ENCODE measurements at regions not wholly inside any gene's neighbourhood (a gene's known extent, or its start where the extent isn't known, plus 50 kb on each side); places are given as distances from the start of the nearest gene placed in this dataset.

- TF ChIP-seq, protein P1, sequence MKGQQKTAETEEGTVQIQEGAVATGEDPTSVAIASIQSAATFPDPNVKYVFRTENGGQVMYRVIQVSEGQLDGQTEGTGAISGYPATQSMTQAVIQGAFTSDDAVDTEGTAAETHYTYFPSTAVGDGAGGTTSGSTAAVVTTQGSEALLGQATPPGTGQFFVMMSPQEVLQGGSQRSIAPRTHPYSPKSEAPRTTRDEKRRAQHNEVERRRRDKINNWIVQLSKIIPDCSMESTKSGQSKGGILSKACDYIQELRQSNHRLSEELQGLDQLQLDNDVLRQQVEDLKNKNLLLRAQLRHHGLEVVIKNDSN (IDR thresholded peaks at IDR 0.05): no peak
- no peak for TF ChIP-seq CREB1 (IDR thresholded peaks at IDR 0.05; ENCODE audit: low read depth)
- no peak for TF ChIP-seq TEAD4 (IDR thresholded peaks at IDR 0.05)
- TF ChIP-seq ZBTB7A (IDR thresholded peaks at IDR 0.05; ENCODE audit: low read depth): no peak
- no peak for TF ChIP-seq CEBPB (IDR thresholded peaks at IDR 0.05)
- TF ChIP-seq EP300 (IDR thresholded peaks at IDR 0.05; ENCODE audit: borderline replicate concordance): no peak
- no peak for TF ChIP-seq YY1 (IDR thresholded peaks at IDR 0.05; ENCODE audit: low read depth)
- TF ChIP-seq FOXM1 (IDR thresholded peaks at IDR 0.05; ENCODE audit: borderline replicate concordance, low read depth): no peak
- no peak for TF ChIP-seq RAD21 (IDR thresholded peaks at IDR 0.05; ENCODE audit: low read depth)
- TF ChIP-seq, protein P2, sequence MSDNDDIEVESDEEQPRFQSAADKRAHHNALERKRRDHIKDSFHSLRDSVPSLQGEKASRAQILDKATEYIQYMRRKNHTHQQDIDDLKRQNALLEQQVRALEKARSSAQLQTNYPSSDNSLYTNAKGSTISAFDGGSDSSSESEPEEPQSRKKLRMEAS (IDR thresholded peaks at IDR 0.05): no peak
- no peak for TF ChIP-seq REST (IDR thresholded peaks at IDR 0.05; ENCODE audit: low read depth)
- no peak for TF ChIP-seq EGR1 (IDR thresholded peaks at IDR 0.05)
- TF ChIP-seq NFIC (IDR thresholded peaks at IDR 0.05): no peak
- no peak for TF ChIP-seq TAF1 (IDR thresholded peaks at IDR 0.05; ENCODE audit: low read depth)
- TF ChIP-seq TCF12 (IDR thresholded peaks at IDR 0.05; ENCODE audit: low read depth): no peak
Observed at GRCh38 chr5:173443971-173444370, 115.8 kb upstream of the STC2 start.

GRCh38 chr5:173441053-173441628 is 112.9 kb upstream of the STC2 start:
- no peak for TF ChIP-seq TCF12 (IDR thresholded peaks at IDR 0.05; ENCODE audit: low read depth)
- TF ChIP-seq EGR1 (IDR thresholded peaks at IDR 0.05): no peak
- no peak for TF ChIP-seq TEAD4 (IDR thresholded peaks at IDR 0.05)
- no peak for TF ChIP-seq EP300 (IDR thresholded peaks at IDR 0.05; ENCODE audit: borderline replicate concordance)
- TF ChIP-seq, protein P1 (IDR thresholded peaks at IDR 0.05): no peak
- no peak for TF ChIP-seq YY1 (IDR thresholded peaks at IDR 0.05; ENCODE audit: low read depth)
- TF ChIP-seq ZBTB7A (IDR thresholded peaks at IDR 0.05; ENCODE audit: low read depth): no peak
- no peak for TF ChIP-seq RAD21 (IDR thresholded peaks at IDR 0.05; ENCODE audit: low read depth)
- TF ChIP-seq TAF1 (IDR thresholded peaks at IDR 0.05; ENCODE audit: low read depth): no peak
- TF ChIP-seq NFIC (IDR thresholded peaks at IDR 0.05): no peak
- no peak for TF ChIP-seq CREB1 (IDR thresholded peaks at IDR 0.05; ENCODE audit: low read depth)
- no peak for TF ChIP-seq FOXM1 (IDR thresholded peaks at IDR 0.05; ENCODE audit: borderline replicate concordance, low read depth)
- no peak for TF ChIP-seq CEBPB (IDR thresholded peaks at IDR 0.05)

DNA sequence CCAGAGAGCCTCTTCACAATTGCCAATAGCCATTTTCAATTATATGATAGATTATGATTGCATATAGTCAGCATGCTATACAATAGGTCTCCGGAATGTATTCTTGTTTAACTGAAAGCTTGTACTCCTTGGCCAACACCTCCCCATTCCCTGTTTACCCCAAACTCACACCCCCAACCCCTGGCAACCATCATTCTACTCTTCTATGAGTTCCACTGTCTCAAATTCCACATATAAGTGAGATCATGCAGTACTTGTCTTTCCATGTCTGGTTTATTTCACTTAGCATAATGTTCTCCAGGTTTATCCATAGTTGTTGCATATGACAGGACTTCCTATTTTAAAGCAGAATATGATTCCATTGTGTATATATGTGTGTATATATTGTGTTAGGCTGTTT is 110.7 kb upstream of the STC2 start:
- TF ChIP-seq NFIC (IDR thresholded peaks at IDR 0.05): no peak
- TF ChIP-seq EP300 (IDR thresholded peaks at IDR 0.05; ENCODE audit: borderline replicate concordance): no peak
- TF ChIP-seq, protein P1 (IDR thresholded peaks at IDR 0.05): no peak
- no peak for TF ChIP-seq EGR1 (IDR thresholded peaks at IDR 0.05)

GRCh38 chr5:173435447-173435846 is 107.2 kb upstream of the STC2 start:
- TF ChIP-seq, protein P2 (IDR thresholded peaks at IDR 0.05): no peak
- TF ChIP-seq CREB1 (IDR thresholded peaks at IDR 0.05; ENCODE audit: low read depth) (no peak), ZBTB7A (IDR thresholded peaks at IDR 0.05; ENCODE audit: low read depth) (no peak), CEBPB (IDR thresholded peaks at IDR 0.05) (no peak), EGR1 (IDR thresholded peaks at IDR 0.05) (no peak), EP300 (IDR thresholded peaks at IDR 0.05; ENCODE audit: borderline replicate concordance) (no peak), FOXM1 (IDR thresholded peaks at IDR 0.05; ENCODE audit: borderline replicate concordance, low read depth) (no peak), REST (IDR thresholded peaks at IDR 0.05; ENCODE audit: low read depth) (no peak), NFIC (IDR thresholded peaks at IDR 0.05) (no peak), TAF1 (IDR thresholded peaks at IDR 0.05; ENCODE audit: low read depth) (no peak), TEAD4 (IDR thresholded peaks at IDR 0.05) (no peak), TCF12 (IDR thresholded peaks at IDR 0.05; ENCODE audit: low read depth) (no peak), YY1 (IDR thresholded peaks at IDR 0.05; ENCODE audit: low read depth) (no peak), RAD21 (IDR thresholded peaks at IDR 0.05; ENCODE audit: low read depth) (no peak)
- TF ChIP-seq, protein P1 (IDR thresholded peaks at IDR 0.05): no peak

DNA sequence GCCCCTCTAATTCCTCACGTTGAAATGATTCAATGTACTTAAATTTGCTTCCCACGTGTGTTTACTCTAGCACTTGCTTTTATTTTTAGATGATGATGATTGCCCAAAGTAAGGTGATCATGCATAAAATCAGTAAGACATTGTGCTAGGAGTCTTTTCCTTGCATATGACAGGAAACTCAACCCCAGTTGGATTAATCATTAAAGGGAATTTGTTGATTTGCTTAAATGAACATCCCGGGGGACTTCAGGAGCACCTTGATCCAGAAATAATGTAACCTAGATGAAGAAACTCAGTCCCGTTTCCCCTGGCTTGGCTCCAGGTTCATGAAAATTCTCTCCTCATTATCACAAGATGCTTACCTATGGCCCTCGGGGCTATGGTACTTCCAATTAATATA is 106.1 kb upstream of the STC2 start:
- no peak for TF ChIP-seq RAD21 (IDR thresholded peaks at IDR 0.05; ENCODE audit: low read depth)
- TF ChIP-seq TCF12 (IDR thresholded peaks at IDR 0.05; ENCODE audit: low read depth): no peak
- TF ChIP-seq, protein P2 (IDR thresholded peaks at IDR 0.05): no peak
- TF ChIP-seq YY1 (IDR thresholded peaks at IDR 0.05; ENCODE audit: low read depth): no peak
- TF ChIP-seq CREB1 (IDR thresholded peaks at IDR 0.05; ENCODE audit: low read depth): no peak
- TF ChIP-seq TEAD4 (IDR thresholded peaks at IDR 0.05): no peak
- no peak for TF ChIP-seq FOXM1 (IDR thresholded peaks at IDR 0.05; ENCODE audit: borderline replicate concordance, low read depth)
- no peak for TF ChIP-seq NFIC (IDR thresholded peaks at IDR 0.05)
- no peak for TF ChIP-seq EGR1 (IDR thresholded peaks at IDR 0.05)
- TF ChIP-seq EP300 (IDR thresholded peaks at IDR 0.05; ENCODE audit: borderline replicate concordance): no peak
- TF ChIP-seq TAF1 (IDR thresholded peaks at IDR 0.05; ENCODE audit: low read depth): no peak
- TF ChIP-seq ZBTB7A (IDR thresholded peaks at IDR 0.05; ENCODE audit: low read depth): no peak
- TF ChIP-seq, protein P1 (IDR thresholded peaks at IDR 0.05): no peak
- TF ChIP-seq CEBPB (IDR thresholded peaks at IDR 0.05): no peak
- no peak for TF ChIP-seq REST (IDR thresholded peaks at IDR 0.05; ENCODE audit: low read depth)
